ENCODE measurements at regions not wholly inside any gene's neighbourhood (a gene's known extent, or its start where the extent isn't known, plus 50 kb on each side); places are given as distances from the start of the nearest gene placed in this dataset.

- no peak for TF ChIP-seq POLR2A (IDR thresholded peaks at IDR 0.05)
- TF ChIP-seq CTCF (IDR thresholded peaks at IDR 0.05 in 8 of 11, conservative IDR thresholded peaks at IDR 0.05 in 3 of 11), result no peak
Observed at GRCh38 chr2:193751299-193751698, 1556.6 kb upstream of the TMEFF2 start.

All from spleen (tissue), 7 donors.